ENCODE measurements at regions not wholly inside any gene's neighbourhood (a gene's known extent, or its start where the extent isn't known, plus 50 kb on each side); places are given as distances from the start of the nearest gene placed in this dataset.
A peak's percentile ranks its signal among the peaks of the same experiment; 100 is the strongest.

- Histone ChIP-seq H3K27ac (no peak overlapping the region), H3K9me3 (no peaks in the 10 kb centered on the region), H3K27me3 (no peaks in the 10 kb centered on the region), H3K4me1 (no peaks in the 10 kb centered on the region), H3K36me3 (no peaks in the 10 kb centered on the region), H3K4me3 (no peak overlapping the region)
- TF ChIP-seq EP300 (IDR thresholded peaks at IDR 0.05), result no peak
- no peak for TF ChIP-seq CTCF (IDR thresholded peaks at IDR 0.05)
- no peak for TF ChIP-seq POLR2A (IDR thresholded peaks at IDR 0.05)
- no peak for TF ChIP-seq POLR2AphosphoS5 (IDR thresholded peaks at IDR 0.05)
- no peak for DNase-seq (ENCODE audit: low spot score in 2 of 2)
- 79% methylated on average over 5 of the region's 5 CpGs for WGBS
Observed at GRCh38 chr12:94889445-94890210, 113.9 kb downstream of the NDUFA12 start.

GRCh38 chr12:94879542-94879941 lies 124.0 kb downstream of the NDUFA12 start:
- no peak overlapping the region for H3K4me3 ChIP-seq
- peaks cover 14% of the 10 kb centered on the region for H3K27me3 ChIP-seq
- no peaks in the 10 kb centered on the region for H3K36me3 ChIP-seq
- no peaks in the 10 kb centered on the region for H3K9me3 ChIP-seq
- WGBS, result 51% methylated on average over 5 of the region's 5 CpGs
- TF ChIP-seq POLR2A (IDR thresholded peaks at IDR 0.05) (no peak), EP300 (IDR thresholded peaks at IDR 0.05) (no peak), CTCF (IDR thresholded peaks at IDR 0.05) (no peak)
- no peak for DNase-seq (ENCODE audit: low spot score in 2 of 2)
- peaks cover under 1% of the 10 kb centered on the region for H3K4me1 ChIP-seq
- H3K27ac ChIP-seq, result no peak overlapping the region

- peaks cover 50% of the 10 kb centered on the region for H3K27me3 ChIP-seq
- no peaks in the 10 kb centered on the region for H3K9me3 ChIP-seq
- DNase-seq (ENCODE audit: low spot score in 2 of 2), result no peak
- 33% methylated on average over 5 of the region's 5 CpGs for WGBS
- H3K4me1 ChIP-seq, result peaks cover 26% of the 10 kb centered on the region
- no peak overlapping the region for H3K4me3 ChIP-seq
- no peak for TF ChIP-seq CTCF (IDR thresholded peaks at IDR 0.05)
- TF ChIP-seq EP300 (IDR thresholded peaks at IDR 0.05), result no peak
- no peak for TF ChIP-seq POLR2AphosphoS5 (IDR thresholded peaks at IDR 0.05)
- TF ChIP-seq POLR2A (IDR thresholded peaks at IDR 0.05), result no peak
- H3K27ac ChIP-seq, result no peak overlapping the region
- H3K36me3 ChIP-seq, result no peaks in the 10 kb centered on the region
Observed at GRCh38 chr12:94875525-94875924, 128.0 kb downstream of the NDUFA12 start.

GRCh38 chr12:94874518-94875302 lies 128.8 kb downstream of the NDUFA12 start:
- no peaks in the 10 kb centered on the region for H3K9me3 ChIP-seq
- 22% methylated on average over 20 of the region's 20 CpGs for WGBS
- no peak for TF ChIP-seq CTCF (IDR thresholded peaks at IDR 0.05)
- no peak for DNase-seq (ENCODE audit: low spot score in 2 of 2)
- peaks cover 26% of the 10 kb centered on the region for H3K4me1 ChIP-seq
- no peak overlapping the region for H3K27ac ChIP-seq
- H3K4me3 ChIP-seq, result peak overlapping the region; percentile 56
- H3K27me3 ChIP-seq, result peaks cover 55% of the 10 kb centered on the region
- H3K36me3 ChIP-seq, result no peaks in the 10 kb centered on the region

- H3K4me3 ChIP-seq, result peak overlapping the region; percentile 56
- 10% methylated on average over 24 of the region's 64 CpGs for WGBS
- no peaks in the 10 kb centered on the region for H3K36me3 ChIP-seq
- H3K4me1 ChIP-seq, result peaks cover 26% of the 10 kb centered on the region
- H3K27ac ChIP-seq, result no peak overlapping the region
- no peak for DNase-seq (ENCODE audit: low spot score in 2 of 2)
- TF ChIP-seq POLR2AphosphoS5 (IDR thresholded peaks at IDR 0.05), result no peak
- no peak for TF ChIP-seq POLR2A (IDR thresholded peaks at IDR 0.05)
- TF ChIP-seq CTCF (IDR thresholded peaks at IDR 0.05), result no peak
- no peak for TF ChIP-seq EP300 (IDR thresholded peaks at IDR 0.05)
- no peaks in the 10 kb centered on the region for H3K9me3 ChIP-seq
- H3K27me3 ChIP-seq, result peaks cover 58% of the 10 kb centered on the region
Observed at GRCh38 chr12:94873734-94874517, 129.6 kb downstream of the NDUFA12 start.

All from suprapubic skin (tissue), 4 donors.